Adrenal gland (tissue), 9 donors: ENCODE measurements at regions not wholly inside any gene's neighbourhood (a gene's known extent, or its start where the extent isn't known, plus 50 kb on each side); places are given as distances from the start of the nearest gene placed in this dataset.

Experiments used
- DNase-seq, 7 donors: peaks; one replicate each; pipeline ENCODE4 v3.0.0-alpha.2; 2019 to 2020
- H3K27ac ChIP-seq, 5 donors: fragments of 200-600 bp; sonication (generic) in 4 of 5; 1 replicate in 3 of 5; 2 replicates in 2 of 5; pipeline versions ENCODE4 v1.5.1 to v1.8.0; 2016 to 2020; ENCODE audit warnings: mild to moderate bottlenecking in 1 of 5
- H3K27me3 ChIP-seq: fragments of 200-600 bp; 2 replicates; pipeline ENCODE4 v1.8.0; 2021
- H3K36me3 ChIP-seq, 2 donors: fragments of 200-600 bp; replicated peaks in 1 of 2; 1 replicate in 1 of 2; 2 replicates in 1 of 2; pipeline versions ENCODE4 v1.5.1 to v1.8.0; 2018 to 2022
- H3K4me1 ChIP-seq, 2 donors: fragments of 200-600 bp; replicated peaks in 1 of 2; 1 replicate in 1 of 2; 2 replicates in 1 of 2; pipeline versions ENCODE4 v1.5.1 to v1.8.0; 2018 to 2021
- H3K4me3 ChIP-seq, 4 donors: fragments of 200-600 bp; sonication (generic) in 3 of 4; one replicate each; pipeline ENCODE4 v1.5.1; 2016 to 2018
- H3K9me3 ChIP-seq, 3 donors: fragments of 200-600 bp; sonication (generic) in 1 of 3; replicated peaks in 1 of 3; 1 replicate in 2 of 3; 2 replicates in 1 of 3; pipeline versions ENCODE4 v1.5.1 to v1.8.0; 2016 to 2021
- POLR2A ChIP-seq, 2 donors: fragments of 450-650 bp; IDR thresholded peaks; one replicate each; pipeline ENCODE4 v1.6.1; 2017; ENCODE audit warnings: antibody characterized with exemption in 2 of 2, mild to moderate bottlenecking in 2 of 2, moderate library complexity in 1 of 2
- WGBS, 4 donors: extraction: QIAGEN DNeasy Blood & Tissue Kit in 2 of 4; methylation state at CpG; one replicate each; pipeline versions ENCODE4 v1.1.5 to v1.1.7; 2013 to 2017; 5-methylcytosine and 5-hydroxymethylcytosine counted together
- intact Hi-C, 2 donors: fragments of 100-400 bp; cut with DNase I; formaldehyde crosslinking; loops; one replicate each; pipeline versions ENCODE4 v1.14.1 to v1.15.0; 2022 to 2023
- TF ChIP-seq, protein P1 (sequence below), 6 experiments: fragments of 450-650 bp in 4 of 6; fragments of 200-600 bp in 2 of 6; sonication (generic) in 1 of 6; IDR thresholded peaks; 1 replicate in 5 of 6; 2 replicates in 1 of 6; pipeline versions ENCODE4 v1.5.1 to v1.8.0; 2016 to 2021; ENCODE audit warnings: antibody characterized with exemption in 6 of 6, mild to moderate bottlenecking in 2 of 6, moderate library complexity in 1 of 6
- donor health status: healthy with polysubstance abuse.
- donor health status: Bipolar disorder and iron deficiency.
- donor health status: DM: yes; HTN: yes; CAD: no.
- donor health status: DM: no; HTN: no; CAD: no.
- donor health status: DM: no; HTN: no; CAD: no.

GRCh38 chr1:91174734-91175133, 152.9 kb upstream of the ZNF644 start:
- no peak overlapping the region for H3K4me3 ChIP-seq
- no peaks in the 10 kb centered on the region for H3K36me3 ChIP-seq
- no peak for DNase-seq
- H3K27ac ChIP-seq: no peak overlapping the region
- WGBS, 4 donors: 60 to 71% (median 65%) methylated on average over 3 of the region's 3 CpGs
- H3K4me1 ChIP-seq: no peaks in the 10 kb centered on the region
- intact Hi-C loops: no loop called here
- no peaks in the 10 kb centered on the region for H3K9me3 ChIP-seq
- no peak for TF ChIP-seq POLR2A (IDR thresholded peaks at IDR 0.05)
- TF ChIP-seq, protein P1, sequence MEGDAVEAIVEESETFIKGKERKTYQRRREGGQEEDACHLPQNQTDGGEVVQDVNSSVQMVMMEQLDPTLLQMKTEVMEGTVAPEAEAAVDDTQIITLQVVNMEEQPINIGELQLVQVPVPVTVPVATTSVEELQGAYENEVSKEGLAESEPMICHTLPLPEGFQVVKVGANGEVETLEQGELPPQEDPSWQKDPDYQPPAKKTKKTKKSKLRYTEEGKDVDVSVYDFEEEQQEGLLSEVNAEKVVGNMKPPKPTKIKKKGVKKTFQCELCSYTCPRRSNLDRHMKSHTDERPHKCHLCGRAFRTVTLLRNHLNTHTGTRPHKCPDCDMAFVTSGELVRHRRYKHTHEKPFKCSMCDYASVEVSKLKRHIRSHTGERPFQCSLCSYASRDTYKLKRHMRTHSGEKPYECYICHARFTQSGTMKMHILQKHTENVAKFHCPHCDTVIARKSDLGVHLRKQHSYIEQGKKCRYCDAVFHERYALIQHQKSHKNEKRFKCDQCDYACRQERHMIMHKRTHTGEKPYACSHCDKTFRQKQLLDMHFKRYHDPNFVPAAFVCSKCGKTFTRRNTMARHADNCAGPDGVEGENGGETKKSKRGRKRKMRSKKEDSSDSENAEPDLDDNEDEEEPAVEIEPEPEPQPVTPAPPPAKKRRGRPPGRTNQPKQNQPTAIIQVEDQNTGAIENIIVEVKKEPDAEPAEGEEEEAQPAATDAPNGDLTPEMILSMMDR (IDR thresholded peaks at IDR 0.05): no peak
- peaks cover 18% of the 10 kb centered on the region for H3K27me3 ChIP-seq

- Histone ChIP-seq H3K27ac (no peak overlapping the region), H3K9me3 (no peaks in the 10 kb centered on the region), H3K27me3 (peaks cover 18% of the 10 kb centered on the region), H3K36me3 (no peaks in the 10 kb centered on the region), H3K4me3 (no peak overlapping the region), H3K4me1 (no peaks in the 10 kb centered on the region)
- no peak for TF ChIP-seq POLR2A (IDR thresholded peaks at IDR 0.05)
- TF ChIP-seq, protein P1 (IDR thresholded peaks at IDR 0.05): no peak
- peak in 1 of 7 donors; percentile 19 for DNase-seq
- intact Hi-C loops: no loop called here
- 44 to 56% (median 49%) methylated on average over 8 to 9 of the region's 9 CpGs for WGBS, 4 donors
Measured at GRCh38 chr1:91173346-91173890, 151.6 kb upstream of the ZNF644 start.

DNA sequence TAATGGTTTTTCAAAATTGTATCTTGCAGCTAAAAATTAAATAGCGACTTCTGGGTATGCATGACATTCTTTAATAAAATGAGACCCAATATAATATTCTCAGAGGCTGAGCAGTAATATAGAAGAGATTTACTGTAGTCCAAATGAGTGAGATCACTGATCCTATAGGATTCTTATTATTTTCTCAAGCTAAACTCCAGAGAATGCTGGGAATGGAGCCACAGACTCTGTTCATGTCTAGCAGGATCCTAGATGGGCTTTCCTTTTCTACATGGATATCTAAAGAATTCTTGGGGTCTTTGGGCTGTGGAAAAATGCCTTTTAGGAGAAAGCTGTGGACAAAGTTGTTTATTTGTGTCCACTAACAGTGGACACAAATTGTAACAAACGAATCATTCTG, 150.7 kb upstream of the ZNF644 start:
- TF ChIP-seq POLR2A (IDR thresholded peaks at IDR 0.05): no peak
- TF ChIP-seq, protein P1 (IDR thresholded peaks at IDR 0.05): no peak
- no peak overlapping the region for H3K27ac ChIP-seq
- no peak for DNase-seq
- H3K4me3 ChIP-seq: no peak overlapping the region
- no peaks in the 10 kb centered on the region for H3K36me3 ChIP-seq
- H3K27me3 ChIP-seq: peaks cover 18% of the 10 kb centered on the region
- H3K4me1 ChIP-seq: no peaks in the 10 kb centered on the region
- 43 to 63% (median 52%) methylated on average over 2 of the region's 2 CpGs for WGBS, 4 donors
- no peaks in the 10 kb centered on the region for H3K9me3 ChIP-seq
- intact Hi-C loops: no loop called here

- Histone ChIP-seq H3K36me3 (no peaks in the 10 kb centered on the region), H3K4me1 (no peaks in the 10 kb centered on the region), H3K27ac (no peak overlapping the region), H3K4me3 (no peak overlapping the region), H3K9me3 (no peaks in the 10 kb centered on the region), H3K27me3 (peaks cover 14% of the 10 kb centered on the region)
- 31 to 45% (median 38%) methylated on average over 7 of the region's 7 CpGs for WGBS, 4 donors
- no peak for DNase-seq
- intact Hi-C loops: no loop called here
- no peak for TF ChIP-seq POLR2A (IDR thresholded peaks at IDR 0.05)
- TF ChIP-seq, protein P1 (IDR thresholded peaks at IDR 0.05): no peak
Measured at GRCh38 chr1:91171898-91172297, 150.1 kb upstream of the ZNF644 start.
